Effector CD8-positive, alpha-beta T cell (primary cell): ENCODE measurements at regions not wholly inside any gene's neighbourhood (a gene's known extent, or its start where the extent isn't known, plus 50 kb on each side); places are given as distances from the start of the nearest gene placed in this dataset.

Source experiments
- DNase-seq: peaks from one replicate; lab custom pipeline; 2025; lab: John Stamatoyannopoulos, UW

DNA sequence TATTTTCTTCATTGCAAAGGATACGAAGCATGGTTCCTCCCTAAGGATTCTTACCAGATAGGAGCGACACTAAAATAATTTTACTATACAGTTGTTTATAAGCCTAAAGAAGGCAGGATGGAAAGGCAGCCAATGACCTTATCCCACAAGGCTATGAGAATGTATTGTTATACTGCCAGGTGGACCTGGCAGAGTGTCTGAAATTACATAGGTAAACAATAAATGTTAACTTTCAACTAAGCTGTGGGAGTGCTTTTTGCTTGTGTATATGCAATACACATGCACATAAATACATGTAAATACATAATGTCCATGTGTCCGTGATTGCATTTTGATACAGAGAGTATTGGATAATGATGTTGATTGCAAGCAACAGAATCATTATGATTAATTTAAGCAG is 850.6 kb downstream of the CENPC start:
- DNase-seq, result no peak

DNA sequence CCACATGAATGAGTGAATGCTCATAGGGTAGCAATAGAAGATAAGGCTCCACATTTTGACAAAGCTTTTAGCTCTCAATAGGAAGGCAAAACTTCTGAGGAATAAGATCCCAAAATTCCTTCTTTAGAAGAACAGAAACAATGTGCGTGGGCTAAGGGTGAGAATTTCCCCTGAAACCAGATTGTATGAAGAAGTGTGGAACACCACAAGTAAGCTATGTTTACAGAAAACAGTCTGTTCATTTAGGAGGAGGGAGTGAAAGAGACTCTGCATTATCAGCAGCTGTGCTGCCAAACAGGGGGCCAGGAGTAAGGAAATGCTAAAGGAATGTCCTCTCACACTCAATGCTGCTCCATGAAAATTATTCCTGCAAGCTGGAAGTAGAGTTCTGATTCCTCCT is 851.6 kb downstream of the CENPC start:
- no peak for DNase-seq

DNA sequence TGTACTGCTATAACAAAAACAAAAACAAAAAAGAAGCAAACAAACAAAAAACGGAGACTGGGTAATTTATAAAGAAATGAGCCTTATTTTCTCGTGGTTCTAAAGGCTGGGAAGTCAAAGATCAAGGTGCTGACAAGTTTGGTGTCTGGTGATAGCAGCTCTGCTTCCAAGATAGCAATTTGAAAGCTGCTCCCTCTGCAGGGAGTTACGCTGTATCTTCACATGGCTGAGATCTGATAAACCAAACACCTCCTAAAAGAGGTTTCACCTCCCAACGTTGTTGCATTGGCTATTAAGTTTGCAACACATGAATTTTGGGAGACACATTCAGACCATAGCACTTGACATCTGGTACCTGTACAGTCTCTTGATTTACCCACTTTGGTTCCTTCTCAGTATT is 854.2 kb downstream of the CENPC start:
- DNase-seq, result no peak

DNA sequence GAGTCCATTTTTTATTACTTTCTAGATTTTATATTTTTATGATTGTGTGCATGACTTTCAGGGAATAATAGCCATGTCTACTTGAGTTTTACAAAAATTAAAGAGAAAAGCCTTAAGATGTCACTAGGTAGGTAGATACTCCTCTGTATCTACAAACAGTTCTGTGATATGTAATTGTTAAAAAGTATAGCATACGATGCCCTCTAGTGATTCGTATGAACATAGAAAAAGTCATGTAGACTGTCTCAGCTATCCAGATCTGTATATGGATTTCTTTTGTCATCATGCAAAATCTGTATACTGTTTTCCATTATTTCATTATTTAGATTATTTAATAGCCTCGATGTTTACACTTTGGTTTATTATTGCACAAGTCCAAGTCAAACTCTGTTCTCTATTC is 856.6 kb downstream of the CENPC start:
- DNase-seq, result no peak

DNA sequence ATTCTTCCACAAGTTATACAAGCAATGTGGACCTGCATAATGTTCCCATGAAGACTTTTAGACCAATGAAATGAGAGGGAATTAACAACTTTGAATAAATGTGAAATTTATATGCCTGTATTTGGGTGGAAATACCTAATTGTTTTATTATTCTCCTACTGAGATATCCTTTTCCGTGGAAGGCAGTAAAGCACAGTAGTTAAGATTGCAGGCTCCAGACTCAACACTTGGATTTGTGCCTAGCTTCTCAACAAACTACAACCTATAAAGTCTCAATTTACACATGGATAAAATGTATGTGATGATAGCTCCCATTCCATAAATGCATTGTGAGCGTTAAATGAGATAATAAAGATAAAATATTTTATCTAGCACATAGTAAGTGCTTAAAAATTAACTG is 857.8 kb downstream of the CENPC start:
- no peak for DNase-seq

DNA sequence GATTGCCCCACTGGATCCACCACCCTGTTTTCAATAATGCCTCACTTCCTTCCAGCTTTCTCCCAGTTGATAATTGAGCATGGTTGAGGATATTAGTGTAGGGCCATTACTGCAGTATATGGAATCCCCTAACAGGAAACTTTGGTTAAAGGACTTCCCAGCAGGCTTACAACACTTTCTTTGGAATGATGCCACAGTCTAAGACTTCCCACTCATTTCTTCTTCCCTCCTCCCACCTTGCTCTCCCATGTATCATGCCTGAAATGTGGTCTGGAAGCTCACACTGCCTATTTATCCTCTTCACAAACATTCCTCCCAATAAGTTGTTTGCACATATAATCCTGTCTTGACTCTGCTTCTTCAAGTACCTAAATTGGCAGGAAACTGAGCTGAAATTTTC is 863.3 kb downstream of the CENPC start:
- DNase-seq, result no peak

DNA sequence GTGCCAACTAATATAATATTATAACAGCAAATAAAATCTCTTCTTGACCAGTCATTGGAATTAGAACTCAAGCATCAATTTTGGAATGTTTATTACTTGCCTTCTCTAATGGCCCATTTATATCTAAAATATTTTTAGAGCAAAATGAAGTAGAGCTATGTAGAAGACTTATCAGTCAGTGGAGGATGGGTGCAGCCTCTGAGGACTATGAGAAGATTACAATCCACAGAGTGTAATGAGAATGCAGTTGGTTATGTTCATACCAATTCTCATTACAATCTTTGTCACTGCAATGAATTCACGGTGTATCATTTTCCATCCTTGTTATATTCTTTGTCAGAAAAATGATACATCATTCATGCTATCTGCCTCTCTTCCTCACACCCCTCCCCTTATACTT is 878.1 kb downstream of the CENPC start:
- DNase-seq, result no peak

DNA sequence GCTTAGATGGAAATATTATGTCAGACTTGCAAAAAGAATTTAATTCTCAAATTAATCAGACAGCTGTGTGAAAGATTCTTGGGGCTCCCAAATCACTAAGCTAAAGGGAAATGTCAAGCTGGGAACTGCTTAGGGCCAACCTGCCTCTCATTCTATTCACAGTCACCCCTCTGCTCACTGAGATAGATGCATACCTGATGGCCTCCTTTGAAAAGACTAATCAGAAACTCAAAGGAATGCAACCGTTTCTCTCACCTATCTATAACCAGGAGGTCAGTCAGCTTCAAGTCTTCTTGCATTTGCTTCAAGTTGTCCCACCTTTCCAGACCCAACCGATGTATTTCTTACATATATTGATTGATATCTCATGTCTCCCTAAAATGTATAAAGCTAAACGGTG is 882.7 kb downstream of the CENPC start:
- no peak for DNase-seq

DNA sequence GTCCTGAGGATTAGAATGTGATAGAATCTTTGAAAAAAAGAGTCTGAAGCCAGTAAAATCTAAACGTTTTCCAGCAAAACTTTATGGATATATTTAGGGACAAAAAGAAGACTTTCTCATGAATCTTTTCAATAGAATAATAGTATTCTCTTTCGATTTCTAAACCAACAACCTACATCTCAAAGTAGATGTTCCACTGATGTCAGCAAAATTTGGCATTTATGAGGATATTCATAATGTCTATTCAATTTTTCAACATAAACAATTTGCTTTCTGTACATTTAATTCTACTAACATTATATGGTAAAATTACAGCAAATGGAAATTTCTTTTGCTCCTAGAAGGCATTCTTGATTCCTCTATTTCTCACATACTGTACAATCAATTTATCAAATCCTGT is 886.5 kb downstream of the CENPC start:
- DNase-seq, result no peak

DNA sequence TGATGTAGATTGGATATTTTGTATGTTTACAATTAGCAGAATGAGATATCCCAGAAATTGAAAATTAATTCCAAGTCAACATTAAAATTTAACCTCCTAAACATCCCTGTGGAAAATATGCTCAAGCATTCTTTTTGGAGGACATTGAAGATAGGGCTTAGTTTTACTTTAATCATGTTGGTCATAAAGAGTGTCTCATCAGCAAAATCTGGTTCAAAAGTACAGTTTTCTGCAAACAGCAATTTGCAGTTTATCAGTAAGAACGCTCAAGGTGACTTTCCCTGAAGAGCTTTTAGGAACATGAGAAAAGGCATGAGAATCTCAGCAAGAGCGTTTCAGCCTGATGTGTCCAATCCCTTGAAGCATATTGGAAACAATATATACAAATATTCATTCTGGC is 889.8 kb downstream of the CENPC start:
- DNase-seq, result no peak

DNA sequence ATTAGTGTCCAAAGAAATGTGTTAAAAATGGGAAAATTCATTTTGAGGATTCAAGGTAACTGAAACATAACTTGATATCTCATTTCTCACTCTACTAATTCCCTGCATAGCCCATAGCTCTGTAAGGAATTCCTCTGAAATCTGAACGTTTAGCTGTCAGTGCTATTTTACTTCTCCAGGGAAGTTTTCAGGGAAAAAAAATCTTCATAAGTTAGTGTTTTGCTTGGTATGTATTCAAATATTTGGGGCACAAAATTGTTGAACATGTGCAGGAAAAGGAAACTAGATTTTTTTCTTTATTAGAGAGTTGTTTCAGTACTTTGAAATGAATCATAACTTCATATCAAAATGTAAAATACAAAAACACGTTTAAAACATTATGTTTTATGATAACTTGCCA is 891.4 kb downstream of the CENPC start:
- no peak for DNase-seq

DNA sequence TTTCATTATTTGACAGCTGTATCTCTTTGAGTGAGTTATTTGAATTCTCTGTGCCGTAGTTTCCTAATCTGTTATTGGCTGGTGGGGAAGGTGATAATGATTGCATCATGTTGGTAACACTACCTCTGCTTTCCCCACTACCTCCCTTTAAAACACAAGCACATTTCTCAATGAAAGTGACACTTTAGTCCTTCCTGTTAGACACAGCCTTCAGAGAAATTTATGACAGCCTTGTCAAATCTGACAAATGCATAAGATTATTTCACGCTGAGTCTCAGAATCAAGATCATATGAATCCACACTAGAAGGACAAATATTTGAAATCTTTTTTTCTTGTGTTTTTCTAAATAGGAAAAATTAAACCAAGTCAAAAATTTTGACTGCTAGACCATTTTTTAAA is 896.1 kb downstream of the CENPC start:
- no peak for DNase-seq

DNA sequence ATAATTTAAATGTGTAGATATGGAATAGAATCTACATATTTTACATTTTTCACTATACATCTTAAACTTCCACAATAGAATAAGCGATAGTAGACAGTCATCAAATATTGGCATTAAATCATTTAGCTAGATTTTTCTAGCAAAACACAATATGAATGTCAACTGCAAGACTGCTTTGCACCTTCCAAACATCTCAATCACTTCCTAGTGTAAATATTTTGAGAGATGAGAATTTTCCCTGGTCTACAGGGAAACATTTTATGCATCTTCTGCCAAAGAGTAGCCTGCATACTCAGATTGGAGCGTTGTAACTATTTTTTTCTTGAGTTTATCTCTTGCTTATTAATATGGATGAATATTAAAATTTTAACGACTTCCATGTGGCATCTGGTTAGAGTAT is 897.4 kb downstream of the CENPC start:
- DNase-seq, result no peak

DNA sequence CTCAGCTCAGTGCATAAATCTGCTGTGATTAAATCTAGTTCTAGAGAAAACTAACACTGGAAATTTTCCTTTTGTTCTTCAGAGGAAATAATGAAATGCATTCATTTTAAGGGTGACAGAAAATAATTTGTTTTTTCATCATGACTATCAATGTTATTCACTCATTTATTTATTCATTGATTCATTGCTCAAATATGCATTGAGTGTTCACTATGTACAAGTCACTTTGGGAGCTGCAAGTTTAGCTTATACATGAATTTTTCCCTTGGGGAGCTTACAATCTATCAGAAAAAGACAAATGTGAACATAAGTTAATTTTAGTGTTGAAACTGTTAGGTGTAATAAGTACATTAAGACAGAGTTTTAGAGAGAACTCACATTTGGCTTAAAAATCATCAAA is 897.8 kb downstream of the CENPC start:
- DNase-seq, result no peak

DNA sequence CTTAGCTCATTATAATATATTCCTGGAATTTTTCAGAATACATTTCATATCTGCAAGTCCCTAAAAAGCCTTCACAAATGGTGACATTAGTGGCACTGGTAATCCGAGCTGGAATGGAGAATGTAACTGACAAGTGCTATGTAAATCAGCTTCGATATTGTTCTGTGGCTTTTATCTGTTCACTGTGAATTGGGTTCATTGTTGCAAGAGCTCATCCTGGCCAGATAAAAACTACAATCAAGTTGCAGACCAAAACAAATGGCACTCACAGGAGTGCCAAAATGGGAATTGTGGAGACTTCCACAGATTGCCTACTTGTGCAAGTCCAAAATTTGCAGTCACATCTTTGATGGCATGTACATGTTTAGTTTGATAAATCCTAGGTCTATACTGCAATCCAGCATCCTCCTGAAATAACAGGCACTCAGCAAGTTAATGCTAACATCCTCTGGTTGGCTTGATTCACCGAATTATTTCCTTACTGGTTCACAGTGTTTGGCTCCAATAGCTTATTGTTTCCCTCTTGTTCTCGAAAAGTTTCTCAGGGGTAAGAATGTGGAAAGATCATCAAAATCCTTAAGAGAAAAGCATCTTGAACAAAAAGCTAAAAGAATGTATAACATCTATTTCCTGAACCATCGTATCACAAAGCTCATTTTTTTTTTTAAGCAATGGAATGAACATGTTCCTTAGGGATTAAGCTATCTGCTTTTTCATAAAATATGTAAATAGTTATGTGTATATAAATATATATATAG is 904.9 kb downstream of the CENPC start:
- no peak for DNase-seq

DNA sequence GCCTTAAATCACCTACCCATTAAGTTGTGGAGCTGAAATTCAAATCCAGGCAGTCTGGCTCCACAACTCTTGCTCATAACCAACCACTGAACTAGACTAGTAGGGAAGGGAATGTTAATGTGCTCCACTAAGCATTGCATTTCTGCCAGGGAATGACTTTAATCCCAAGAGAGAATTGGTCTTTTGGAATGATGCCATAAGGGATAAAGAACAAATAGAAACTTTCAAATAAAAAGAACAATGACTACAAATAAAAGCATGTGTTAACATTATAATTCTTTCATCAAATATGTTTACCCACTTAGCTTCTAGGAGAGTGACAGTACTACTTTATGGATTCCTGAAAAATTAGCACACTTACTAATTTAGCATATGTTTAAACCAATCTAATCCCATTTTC is 905.9 kb downstream of the CENPC start:
- DNase-seq, result no peak

DNA sequence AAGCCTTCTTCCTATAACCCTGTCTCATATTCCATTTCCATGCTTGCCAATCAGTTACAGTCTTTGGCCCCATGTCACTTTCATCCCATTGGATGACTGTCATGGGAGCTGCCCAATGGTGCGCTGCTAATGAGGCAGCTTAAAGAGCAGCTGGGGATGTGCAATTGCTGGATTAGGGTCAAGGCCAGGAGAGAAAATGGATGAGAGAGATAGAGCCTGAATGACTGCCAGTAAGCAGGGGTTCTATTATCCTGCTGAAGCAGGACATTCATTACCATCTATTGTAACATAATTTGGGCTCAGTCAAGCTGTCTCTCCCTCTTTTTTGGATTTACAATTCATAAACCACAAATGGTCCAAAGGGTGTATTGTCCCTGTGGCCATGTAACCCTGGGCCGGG is 909.0 kb downstream of the CENPC start:
- DNase-seq, result no peak

DNA sequence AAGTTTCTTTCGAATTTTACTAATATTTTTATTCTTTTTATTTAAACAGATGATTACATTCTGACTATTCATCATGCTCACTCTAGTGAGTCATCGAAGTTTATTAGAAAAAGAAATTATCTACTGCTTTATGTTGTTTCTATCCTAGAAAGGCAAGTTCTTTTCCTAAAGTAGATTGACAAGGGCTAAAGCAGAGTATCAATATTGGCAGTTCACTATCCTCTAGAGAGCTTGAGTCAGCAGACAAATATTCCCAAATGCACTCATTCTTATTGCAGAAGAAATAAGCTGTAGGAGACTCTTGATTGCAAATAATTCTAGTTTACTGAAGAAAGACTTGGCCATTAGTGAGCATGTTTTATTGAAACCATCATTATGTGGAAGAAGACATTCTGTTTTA is 911.8 kb downstream of the CENPC start:
- DNase-seq, result no peak

DNA sequence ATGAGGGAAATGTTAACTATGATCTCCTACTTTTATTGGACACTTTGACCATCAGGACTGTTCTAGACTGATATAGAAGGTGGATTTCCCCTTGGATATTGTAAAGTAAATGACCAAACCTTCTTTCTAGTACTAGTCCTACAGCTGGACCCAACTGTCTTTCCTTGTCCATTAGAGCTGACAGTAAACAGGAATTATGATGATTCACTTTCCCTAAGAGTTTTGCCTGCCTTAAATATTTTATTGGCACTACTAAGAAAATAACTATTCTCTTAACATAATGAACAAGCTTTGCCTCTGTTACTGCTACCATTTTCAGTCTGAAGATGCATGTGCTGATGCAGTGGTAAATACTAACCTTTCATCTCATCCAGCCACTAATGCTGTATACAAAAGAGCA is 915.4 kb downstream of the CENPC start:
- no peak for DNase-seq

DNA sequence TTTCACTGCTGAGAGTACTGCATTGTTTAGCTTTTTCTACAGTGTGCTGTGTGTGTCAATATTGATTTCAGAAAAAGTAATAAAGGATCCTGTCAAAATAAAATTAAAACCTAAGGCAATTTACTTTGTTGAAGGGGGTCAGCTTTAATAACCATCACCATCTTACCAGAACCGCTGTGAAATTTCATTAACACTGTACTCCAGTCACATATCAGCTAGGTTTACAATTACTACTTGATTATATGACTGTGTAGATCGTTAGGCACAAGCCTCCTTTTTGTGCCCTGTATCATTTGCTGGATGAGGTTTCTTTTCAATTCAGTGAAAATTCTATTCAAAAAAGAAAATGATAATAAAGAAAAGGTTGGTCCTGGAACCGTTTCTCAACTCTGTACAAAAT is 917.2 kb downstream of the CENPC start:
- no peak for DNase-seq

DNA sequence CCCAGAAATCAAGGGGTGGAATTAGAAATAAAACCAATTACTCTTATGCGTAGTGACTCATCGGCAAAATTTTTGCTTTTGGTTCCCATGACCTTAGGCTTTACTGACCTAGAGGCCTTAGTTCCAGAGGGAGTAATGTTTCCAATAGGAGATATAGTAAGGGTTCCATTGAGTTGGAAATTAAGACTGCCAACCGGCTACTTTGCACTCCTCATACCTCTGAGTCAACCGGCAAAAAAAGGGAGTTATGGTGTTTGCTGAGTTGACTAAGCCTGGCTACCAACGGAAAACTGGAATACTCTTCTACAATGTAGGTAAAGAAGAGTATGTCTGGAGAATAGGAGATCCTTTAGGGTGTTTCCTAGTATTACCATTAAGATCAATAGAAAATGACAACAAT is 919.8 kb downstream of the CENPC start:
- no peak for DNase-seq

DNA sequence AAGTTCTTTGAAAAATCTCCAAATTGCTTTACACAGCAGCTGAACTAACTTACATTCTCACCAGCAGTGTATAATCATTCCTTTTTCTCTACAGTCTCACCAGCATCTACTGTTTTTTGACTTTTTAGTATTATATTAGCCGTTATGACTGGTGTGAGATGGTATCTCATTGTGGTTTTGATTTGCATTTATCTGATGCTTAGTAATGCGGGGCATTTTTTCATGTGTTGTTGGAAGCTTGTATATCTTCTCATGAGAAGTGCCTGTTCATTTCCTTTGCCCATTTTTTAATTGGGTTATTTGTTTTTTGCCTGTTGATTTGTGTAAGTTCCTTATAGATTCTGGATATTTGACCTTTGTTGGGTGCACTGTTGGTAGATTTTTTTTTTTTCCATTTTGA is 931.7 kb downstream of the CENPC start:
- DNase-seq, result no peak

DNA sequence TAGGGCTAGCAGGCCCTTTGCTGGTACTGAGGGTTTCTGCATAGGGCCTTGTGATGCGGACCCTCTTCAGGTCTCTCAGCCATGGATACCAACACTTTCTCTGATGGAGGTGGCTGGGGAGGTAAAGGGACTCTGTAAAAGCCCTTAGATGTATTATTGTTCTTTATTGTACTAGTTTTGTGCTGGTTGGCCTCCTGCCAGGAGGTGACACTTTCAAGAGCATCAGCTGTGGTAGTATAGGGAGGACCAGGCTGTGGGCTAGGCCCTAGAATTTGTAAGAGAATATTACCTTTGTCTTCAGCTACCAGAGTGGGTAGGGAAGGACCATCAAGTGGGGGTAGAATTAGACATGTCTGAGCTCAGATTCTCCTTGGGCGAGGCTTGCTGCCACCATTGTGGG is 936.3 kb downstream of the CENPC start:
- DNase-seq, result no peak

DNA sequence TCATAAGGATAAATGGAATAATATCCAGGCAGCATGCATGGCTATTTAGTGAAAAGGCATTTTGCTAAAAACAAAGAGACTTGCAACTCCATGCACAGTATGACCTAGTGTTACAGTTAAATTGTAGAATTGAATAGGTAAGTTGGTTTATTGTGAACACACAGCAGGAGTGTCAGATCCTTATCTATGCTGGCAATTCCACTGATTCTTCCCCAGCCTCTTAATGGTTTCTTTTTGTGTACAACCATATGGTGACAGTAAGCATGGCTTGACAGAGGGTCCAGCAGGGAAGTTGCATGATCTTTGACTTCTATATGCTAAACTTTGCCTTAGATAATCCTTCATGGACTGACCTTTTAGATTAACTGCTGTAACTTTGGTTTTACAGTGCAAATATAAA is 936.6 kb upstream of the EPHA5 start:
- no peak for DNase-seq

DNA sequence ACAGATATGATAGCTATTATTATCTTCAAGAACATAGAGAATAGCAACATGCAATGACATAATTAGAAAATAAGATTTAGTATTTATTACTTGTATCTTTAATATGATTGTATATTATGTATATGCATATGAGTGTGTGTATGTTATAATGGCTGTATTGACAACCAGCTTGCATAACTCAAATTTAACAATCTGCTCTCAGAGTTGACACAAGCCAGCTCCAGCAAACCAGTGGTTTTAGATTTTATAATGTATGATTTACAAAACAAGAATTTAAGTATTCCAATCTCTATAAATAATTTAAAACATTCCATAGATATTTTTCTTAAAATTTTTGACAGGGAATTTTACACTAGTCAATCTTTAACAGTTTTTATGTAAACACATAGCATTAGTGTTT is 935.9 kb upstream of the EPHA5 start:
- DNase-seq, result no peak
